H1 (cell line): ENCODE measurements at regions not wholly inside any gene's neighbourhood (a gene's known extent, or its start where the extent isn't known, plus 50 kb on each side); places are given as distances from the start of the nearest gene placed in this dataset.

Source experiments
- CTCF ChIA-PET: fragments of 300-600 bp; sonication (Branson Sonifier 250); formaldehyde crosslinking; loops from one replicate; lab custom pipeline; 2021; ENCODE audit not compliant: partially characterized antibody; lab: Charles Lee
- POLR2A ChIA-PET: fragments of 300-600 bp; sonication (Branson Sonifier 250); formaldehyde crosslinking; loops from one replicate; lab custom pipeline; 2021; ENCODE audit warnings: inconsistent platforms; ENCODE audit not compliant: partially characterized antibody; lab: Charles Lee
- DNase-seq, 2 experiments: peaks; one replicate each; pipeline versions ENCODE4 v3.0.0 to v3.0.0-alpha.2; 2010 to 2022; ENCODE audit warnings: low spot score in 2 of 2, low read depth in 1 of 2, mixed read lengths in 1 of 2
- FAIRE-seq: peaks from 2 replicates; lab custom pipeline; 2011; peaks lifted over from hg19 to GRCh38; lab: Jason Lieb, UNC
- H2AFZ ChIP-seq: 2 replicates; pipeline ENCODE4 v1.8.1; 2012; ENCODE audit warnings: low read length, inconsistent platforms
- H2AK5ac ChIP-seq: 2 replicates; pipeline ENCODE4 v1.6.1; 2013; ENCODE audit warnings: low read depth, low read length
- H2BK120ac ChIP-seq: replicated peaks from 2 replicates; pipeline ENCODE3; 2013; ENCODE audit warnings: low read depth, low read length, inconsistent platforms
- H2BK12ac ChIP-seq: 2 replicates; pipeline ENCODE4 v1.6.1; 2013; ENCODE audit warnings: low read depth, low read length
- H2BK15ac ChIP-seq: 2 replicates; pipeline ENCODE4 v1.6.1; 2013; ENCODE audit warnings: low read length
- H2BK20ac ChIP-seq: 2 replicates; pipeline ENCODE4 v1.6.1; 2013; ENCODE audit warnings: low read length
- H2BK5ac ChIP-seq: 2 replicates; pipeline ENCODE4 v1.6.1; 2013; ENCODE audit warnings: low read depth, low read length
- H3K14ac ChIP-seq: 2 replicates; pipeline ENCODE4 v1.6.1; 2013; ENCODE audit warnings: inconsistent platforms; ENCODE audit not compliant: insufficient read length
- H3K18ac ChIP-seq: 2 replicates; pipeline ENCODE4 v1.6.1; 2013; ENCODE audit warnings: low read length; ENCODE audit errors: extremely low read depth
- H3K23ac ChIP-seq: 2 replicates; pipeline ENCODE4 v1.6.1; 2013; ENCODE audit warnings: inconsistent platforms; ENCODE audit not compliant: insufficient read length
- H3K23me2 ChIP-seq: 2 replicates; pipeline ENCODE4 v1.6.1; 2013; ENCODE audit warnings: low read depth, low read length
- H3K27ac ChIP-seq: 2 replicates; pipeline ENCODE4 v1.6.1; 2011; ENCODE audit warnings: low read depth, low read length, inconsistent platforms
- H3K27me3 ChIP-seq, 4 experiments: replicated peaks in 1 of 4; 1 replicate in 1 of 4; 2 replicates in 3 of 4; pipeline versions ENCODE4 v1.6.1 to v1.8.1; 2011 to 2013; ENCODE audit warnings: low read length in 3 of 4, mild to moderate bottlenecking in 3 of 4, inconsistent platforms in 2 of 4, mixed read lengths in 2 of 4, moderate library complexity in 1 of 4; ENCODE audit not compliant: control insufficient read depth in 3 of 4, insufficient read depth in 3 of 4; ENCODE audit errors: extremely low read depth in 1 of 4
- H3K36me3 ChIP-seq, 4 experiments: 2 replicates each; pipeline versions ENCODE4 v1.6.1 to v1.8.1; 2011 to 2013; ENCODE audit warnings: mild to moderate bottlenecking in 4 of 4, low read length in 3 of 4, moderate library complexity in 2 of 4, control low read depth in 1 of 4, inconsistent platforms in 1 of 4; ENCODE audit not compliant: insufficient read depth in 4 of 4, control insufficient read depth in 2 of 4
- H3K4ac ChIP-seq: replicated peaks from 2 replicates; pipeline ENCODE3; 2013; ENCODE audit warnings: low read length, low read depth, mixed read lengths, inconsistent platforms; ENCODE audit not compliant: insufficient read length
- H3K4me1 ChIP-seq, 4 experiments: replicated peaks in 1 of 4; 1 replicate in 1 of 4; 2 replicates in 3 of 4; pipeline versions ENCODE4 v1.6.1 to v1.8.1; 2011 to 2013; ENCODE audit warnings: low read length in 3 of 4, inconsistent platforms in 2 of 4, mixed read lengths in 1 of 4; ENCODE audit not compliant: insufficient read depth in 4 of 4, control insufficient read depth in 3 of 4
- H3K4me2 ChIP-seq, 2 experiments: 2 replicates each; pipeline versions ENCODE4 v1.6.1 to v1.8.1; 2011 to 2013; ENCODE audit warnings: low read depth in 2 of 2, low read length in 2 of 2, control low read depth in 1 of 2, inconsistent platforms in 1 of 2, mild to moderate bottlenecking in 1 of 2; ENCODE audit not compliant: insufficient read depth in 1 of 2
- H3K4me3 ChIP-seq, 4 experiments: fragments of 200-600, 300-600 bp in 1 of 4; sonication (generic), shearing (Covaris generic), sonication (Bioruptor Twin) in 1 of 4; 2 replicates each; pipeline versions ENCODE4 v1.5.1 to v1.8.1; 2011 to 2016; ENCODE audit warnings: low read length in 4 of 4, low read depth in 3 of 4, control low read depth in 2 of 4, inconsistent platforms in 2 of 4, mild to moderate bottlenecking in 2 of 4, mixed read lengths in 1 of 4, moderate library complexity in 1 of 4; ENCODE audit not compliant: insufficient read depth in 2 of 4; ENCODE audit errors: extremely low read depth in 1 of 4
- H3K56ac ChIP-seq: replicated peaks from 2 replicates; pipeline ENCODE3; 2013; ENCODE audit warnings: low read depth, mild to moderate bottlenecking, mixed read lengths, low read length, inconsistent platforms; ENCODE audit not compliant: insufficient read length
- H3K79me1 ChIP-seq: 2 replicates; pipeline ENCODE4 v1.6.1; 2013; ENCODE audit warnings: low read depth, low read length, control low read depth
- H3K79me2 ChIP-seq, 2 experiments: 2 replicates each; pipeline versions ENCODE4 v1.6.1 to v1.8.1; 2012 to 2013; ENCODE audit warnings: low read length in 2 of 2, mild to moderate bottlenecking in 2 of 2, inconsistent platforms in 1 of 2; ENCODE audit not compliant: insufficient read depth in 2 of 2, control insufficient read depth in 1 of 2
- H3K9ac ChIP-seq, 4 experiments: replicated peaks in 1 of 4; 1 replicate in 1 of 4; 2 replicates in 3 of 4; pipeline versions ENCODE4 v1.6.1 to v1.8.1; 2011 to 2013; ENCODE audit warnings: low read depth in 3 of 4, low read length in 3 of 4, control low read depth in 2 of 4, mild to moderate bottlenecking in 2 of 4, moderate library complexity in 2 of 4, inconsistent platforms in 1 of 4; ENCODE audit errors: extremely low read depth in 1 of 4
- H3K9me3 ChIP-seq, 2 experiments: 2 replicates each; pipeline versions ENCODE4 v1.6.1 to v1.8.1; 2012 to 2013; ENCODE audit warnings: mild to moderate bottlenecking in 2 of 2, moderate library complexity in 2 of 2, control low read depth in 1 of 2, inconsistent platforms in 1 of 2, low read depth in 1 of 2, low read length in 1 of 2, mixed read lengths in 1 of 2; ENCODE audit not compliant: insufficient read depth in 2 of 2
- H4K20me1 ChIP-seq, 2 experiments: replicated peaks in 1 of 2; 2 replicates each; pipeline versions ENCODE3 to v1.8.1; 2011 to 2013; ENCODE audit warnings: inconsistent platforms in 2 of 2, low read length in 2 of 2, mild to moderate bottlenecking in 1 of 2; ENCODE audit not compliant: insufficient read depth in 2 of 2, control insufficient read depth in 1 of 2
- H4K5ac ChIP-seq: 2 replicates; pipeline ENCODE4 v1.6.1; 2013; ENCODE audit warnings: low read length, low read depth, mixed read lengths, inconsistent platforms; ENCODE audit not compliant: insufficient read length
- H4K8ac ChIP-seq: 2 replicates; pipeline ENCODE4 v1.8.0; 2013; ENCODE audit warnings: mild to moderate bottlenecking, moderate library complexity, low read length, inconsistent platforms; ENCODE audit not compliant: insufficient read depth; ENCODE audit errors: extremely low read depth
- H4K91ac ChIP-seq: replicated peaks from 2 replicates; pipeline ENCODE3; 2013; ENCODE audit warnings: low read length, mixed read lengths, inconsistent platforms; ENCODE audit not compliant: insufficient read length
- CEBPB ChIP-seq: IDR thresholded peaks from 2 replicates; pipeline ENCODE4 v1.6.1; 2012; ENCODE audit warnings: low read depth, low read length
- CHD2 ChIP-seq: IDR thresholded peaks from 2 replicates; pipeline ENCODE4 v1.6.1; 2012; ENCODE audit warnings: low read length, improper control_type of control experiment
- JUND ChIP-seq: IDR thresholded peaks from 2 replicates; pipeline ENCODE4 v1.6.1; 2011; ENCODE audit warnings: mild to moderate bottlenecking, improper control_type of control experiment, low read length
- KDM5A ChIP-seq: fragments of 200-600 bp; IDR thresholded peaks from 2 replicates; pipeline ENCODE4 v1.7.1; 2012; ENCODE audit warnings: mild to moderate bottlenecking, low read length, inconsistent platforms, mixed read lengths
- YY1 ChIP-seq: IDR thresholded peaks from 2 replicates; pipeline ENCODE4 v1.6.1; 2011; ENCODE audit warnings: low read depth, mild to moderate bottlenecking, low read length
- WGBS, 2 experiments: shearing (Covaris generic) in 1 of 2; methylation state at CpG; one replicate each; pipeline versions ENCODE4 v1.1.6 to v1.1.7; 2013 to 2015; ENCODE audit warnings: low lambda C conversion rate in 2 of 2, mixed read lengths in 2 of 2, inconsistent platforms in 1 of 2, low coverage in 1 of 2, missing lambda C conversion rate in 1 of 2; ENCODE audit not compliant: insufficient replicate concordance in 2 of 2, insufficient coverage in 1 of 2, insufficient read length in 1 of 2; ENCODE audit errors: extremely low coverage in 1 of 2, missing lambda C conversion rate in 1 of 2; 5-methylcytosine and 5-hydroxymethylcytosine counted together

- no peaks in the 10 kb centered on the region for H3K79me1 ChIP-seq
- POLR2A ChIA-PET, result interaction anchor here (0.6 kb wide), 1 partner anchor 500 kb away, joined by 3 read pairs; no protein-coding TSS in a partner anchor
- no peak overlapping the region for H3K4ac ChIP-seq
These were observed 613.5 kb downstream of the PCDH18 start for GRCh38 chr4:136918772-136919171.

More at GRCh38 chr4:136918772-136919171, 613.5 kb downstream of the PCDH18 start:
- Histone ChIP-seq H3K14ac (no peak overlapping the region), H2AK5ac (no peak overlapping the region), H3K27me3 (no peaks in the 10 kb centered on the region), H4K20me1 (no peaks in the 10 kb centered on the region), H3K18ac (no peak overlapping the region), H3K56ac (no peak overlapping the region), H3K9me3 (peaks cover 10 to 13% of the 10 kb centered on the region in 2 experiments), H4K5ac (no peak overlapping the region), H2BK120ac (no peak overlapping the region), H3K79me2 (no peaks in the 10 kb centered on the region), H4K8ac (no peak overlapping the region; the same call in 1 of the 2 replicates), H3K36me3 (no peaks in the 10 kb centered on the region), H3K4me3 (no peak overlapping the region), H2BK5ac (no peak overlapping the region), H3K23me2 (no peaks in the 10 kb centered on the region), H3K4me2 (no peak overlapping the region), H2BK20ac (no peak overlapping the region), H3K23ac (no peak overlapping the region), H2BK15ac (no peak overlapping the region), H2BK12ac (no peak overlapping the region), H3K9ac (no peak overlapping the region), H4K91ac (no peak overlapping the region), H3K4me1 (no peaks in the 10 kb centered on the region), H2AFZ (no peak overlapping the region), H3K27ac (no peak overlapping the region)
- 92% methylated on average over 4 of the region's 4 CpGs; no CpG with 5 or more reads in 1 of the 2 experiments for WGBS, 2 experiments
- CTCF ChIA-PET, result interaction anchor here (0.6 kb wide), 1 partner anchor 174 kb away, joined by 6 read pairs; no protein-coding TSS in a partner anchor
- DNase-seq (no peak), FAIRE-seq (no peak)
- TF ChIP-seq YY1 (no peak), JUND (no peak), CEBPB (no peak), KDM5A (no peak), CHD2 (no peak)
